Fibroblast of the conjunctiva (primary cell): ENCODE measurements at regions not wholly inside any gene's neighbourhood (a gene's known extent, or its start where the extent isn't known, plus 50 kb on each side); places are given as distances from the start of the nearest gene placed in this dataset.
"Not testable (repeated sequence)": the region's sequence is repeated elsewhere in the genome, so short reads cannot be mapped to it uniquely, and the experiment has no call there.

Experiments used
- DNase-seq: peaks from one replicate; pipeline ENCODE4 v3.0.0-alpha.2; 2010; ENCODE audit warnings: low read depth

- no peak for DNase-seq
Observed at GRCh38 chr1:187631984-187632383, 803.2 kb downstream of the PLA2G4A start.

GRCh38 chr1:187634940-187635339 is 806.2 kb downstream of the PLA2G4A start:
- no peak for DNase-seq

- DNase-seq: no peak
Observed at GRCh38 chr1:187638733-187639434, 810.1 kb downstream of the PLA2G4A start.

GRCh38 chr1:187641015-187641414 is 812.3 kb downstream of the PLA2G4A start:
- no peak for DNase-seq

GRCh38 chr1:187641463-187641862 is 812.7 kb downstream of the PLA2G4A start:
- no peak for DNase-seq

GRCh38 chr1:187641907-187642306 is 813.2 kb downstream of the PLA2G4A start:
- DNase-seq: no peak

- DNase-seq: no peak
Observed at GRCh38 chr1:187645651-187646050, 816.9 kb downstream of the PLA2G4A start.

- no peak for DNase-seq
Observed at GRCh38 chr1:187646536-187647107, 817.9 kb downstream of the PLA2G4A start.

GRCh38 chr1:187648091-187648490 is 819.3 kb downstream of the PLA2G4A start:
- no peak for DNase-seq

GRCh38 chr1:187654635-187655034 is 825.9 kb downstream of the PLA2G4A start:
- DNase-seq: no peak

- DNase-seq: no peak
Observed at GRCh38 chr1:187655104-187655503, 826.4 kb downstream of the PLA2G4A start.

- no peak for DNase-seq
Observed at GRCh38 chr1:187665483-187665882, 836.7 kb downstream of the PLA2G4A start.

GRCh38 chr1:187680823-187681222 is 852.1 kb downstream of the PLA2G4A start:
- DNase-seq: no peak

GRCh38 chr1:187682112-187682511 is 853.4 kb downstream of the PLA2G4A start:
- DNase-seq: no peak

- peak; percentile 32 for DNase-seq
Observed at GRCh38 chr1:187685333-187685732, 856.6 kb downstream of the PLA2G4A start.

GRCh38 chr1:187689129-187689528 is 860.4 kb downstream of the PLA2G4A start:
- DNase-seq: peak; percentile 42

GRCh38 chr1:187691439-187691838 is 862.7 kb downstream of the PLA2G4A start:
- peak; percentile 53 for DNase-seq

GRCh38 chr1:187692799-187693198 is 864.0 kb downstream of the PLA2G4A start:
- no peak for DNase-seq

GRCh38 chr1:187696073-187696472 is 867.3 kb downstream of the PLA2G4A start:
- no peak for DNase-seq

- not testable (repeated sequence) for DNase-seq
Observed at GRCh38 chr1:187703138-187704130, 874.7 kb downstream of the PLA2G4A start.

GRCh38 chr1:187714470-187714869 is 885.7 kb downstream of the PLA2G4A start:
- DNase-seq: no peak

- no peak for DNase-seq
Observed at GRCh38 chr1:187715483-187715882, 886.7 kb downstream of the PLA2G4A start.

GRCh38 chr1:187716160-187716559 is 887.4 kb downstream of the PLA2G4A start:
- DNase-seq: no peak
